ENCODE measurements at regions not wholly inside any gene's neighbourhood (a gene's known extent, or its start where the extent isn't known, plus 50 kb on each side); places are given as distances from the start of the nearest gene placed in this dataset.
"Not testable (repeated sequence)": the region's sequence is repeated elsewhere in the genome, so short reads cannot be mapped to it uniquely, and the experiment has no call there.

DNA sequence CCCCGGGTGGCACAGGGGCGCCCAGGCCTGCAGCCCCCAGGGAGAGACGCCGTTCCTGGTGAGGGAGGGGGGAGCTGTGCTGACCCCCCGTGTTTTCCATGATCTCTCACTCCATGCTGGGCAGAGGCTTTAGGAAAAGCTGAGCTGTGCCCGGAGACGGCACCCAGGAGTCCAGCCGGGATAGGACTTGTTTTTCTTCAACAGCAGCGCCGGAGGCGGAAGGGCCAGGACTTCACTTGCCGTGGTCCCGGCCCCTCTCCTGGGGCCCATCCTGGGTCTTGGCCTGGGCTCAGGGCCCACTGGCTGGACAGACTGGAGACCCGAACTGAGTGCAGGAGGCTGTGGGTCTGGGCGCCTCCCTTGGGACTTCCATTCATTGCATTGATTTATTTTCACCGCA is 176.8 kb upstream of the ZNF469 start:
- not testable (repeated sequence) for H4K20me1 ChIP-seq (ENCODE audit: insufficient read depth, low read length); H3K4me3 ChIP-seq (ENCODE audit: low read depth in 1 of 2, low read length in 2 of 2); H3K36me3 ChIP-seq (ENCODE audit: insufficient read depth, low read length); H3K9me3 ChIP-seq (ENCODE audit: insufficient read depth, low read length, severe bottlenecking); H3K4me1 ChIP-seq (ENCODE audit: insufficient read depth, low read length); H3K27ac ChIP-seq (ENCODE audit: low read length); H3K4me2 ChIP-seq (ENCODE audit: insufficient read depth, low read length); H3K27me3 ChIP-seq (ENCODE audit: insufficient read depth, low read length, poor library complexity); H2AFZ ChIP-seq (ENCODE audit: low read depth, low read length); DNase-seq; H3K9ac ChIP-seq (ENCODE audit: low read depth, low read length); ATAC-seq (ENCODE audit: insufficient read depth, low read depth); H3K79me2 ChIP-seq (ENCODE audit: insufficient read depth, low read length)

DNA sequence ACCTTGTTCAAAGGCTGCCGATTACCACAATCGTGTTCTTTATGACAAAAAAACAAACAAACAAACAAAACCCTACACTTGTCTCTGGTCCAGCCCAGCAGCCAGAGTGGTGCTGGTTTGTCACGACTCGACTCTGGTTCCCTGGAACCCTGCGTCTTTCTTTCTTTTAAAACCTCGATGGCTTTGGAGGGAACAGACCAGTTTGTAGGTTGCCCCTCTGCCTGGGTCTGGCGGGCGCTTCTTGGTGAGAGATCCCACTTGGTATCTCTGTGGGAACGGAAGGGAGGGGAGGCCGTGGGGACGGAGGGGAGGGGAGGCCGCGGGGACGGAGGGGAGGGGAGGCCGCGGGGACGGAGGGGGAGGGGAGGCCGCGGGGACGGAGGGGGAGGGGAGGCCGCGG is 176.2 kb upstream of the ZNF469 start:
- not testable (repeated sequence) for H3K27me3 ChIP-seq (ENCODE audit: insufficient read depth, low read length, poor library complexity); H4K20me1 ChIP-seq (ENCODE audit: insufficient read depth, low read length); H2AFZ ChIP-seq (ENCODE audit: low read depth, low read length); H3K4me1 ChIP-seq (ENCODE audit: insufficient read depth, low read length); DNase-seq; H3K79me2 ChIP-seq (ENCODE audit: insufficient read depth, low read length); H3K36me3 ChIP-seq (ENCODE audit: insufficient read depth, low read length); H3K4me2 ChIP-seq (ENCODE audit: insufficient read depth, low read length); ATAC-seq (ENCODE audit: insufficient read depth, low read depth); H3K9me3 ChIP-seq (ENCODE audit: insufficient read depth, low read length, severe bottlenecking); H3K9ac ChIP-seq (ENCODE audit: low read depth, low read length); H3K27ac ChIP-seq (ENCODE audit: low read length); H3K4me3 ChIP-seq (ENCODE audit: low read depth in 1 of 2, low read length in 2 of 2)

DNA sequence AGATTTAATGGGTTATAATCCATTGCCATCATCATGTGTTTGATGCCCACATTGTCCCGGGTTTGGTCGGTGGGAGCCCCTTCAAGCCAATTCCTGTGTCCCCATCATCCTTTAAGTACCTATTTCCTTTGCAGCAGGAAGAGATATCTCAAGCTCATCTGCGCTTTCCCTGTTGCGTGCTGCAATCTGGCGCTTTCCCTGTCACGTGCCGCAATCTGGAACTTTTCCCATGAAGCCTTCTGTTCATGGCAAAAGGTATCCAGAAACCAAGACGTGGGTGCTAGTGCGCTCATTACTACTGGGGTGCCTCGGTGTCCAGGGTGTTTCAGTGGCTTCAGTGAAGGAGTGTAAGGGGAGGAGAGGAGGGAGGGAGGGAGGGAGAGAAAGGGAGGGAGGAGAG is 174.6 kb upstream of the ZNF469 start:
- H3K27ac ChIP-seq (ENCODE audit: low read length) = no peak overlapping the region
- no peak overlapping the region for H3K4me2 ChIP-seq (ENCODE audit: insufficient read depth, low read length)
- no peak overlapping the region for H3K9ac ChIP-seq (ENCODE audit: low read depth, low read length)
- H3K4me3 ChIP-seq (ENCODE audit: low read depth in 1 of 2, low read length in 2 of 2) = no peak overlapping the region
- H3K36me3 ChIP-seq (ENCODE audit: insufficient read depth, low read length) = no peaks in the 10 kb centered on the region
- no peaks in the 10 kb centered on the region for H3K4me1 ChIP-seq (ENCODE audit: insufficient read depth, low read length)
- TF ChIP-seq, protein P1, sequence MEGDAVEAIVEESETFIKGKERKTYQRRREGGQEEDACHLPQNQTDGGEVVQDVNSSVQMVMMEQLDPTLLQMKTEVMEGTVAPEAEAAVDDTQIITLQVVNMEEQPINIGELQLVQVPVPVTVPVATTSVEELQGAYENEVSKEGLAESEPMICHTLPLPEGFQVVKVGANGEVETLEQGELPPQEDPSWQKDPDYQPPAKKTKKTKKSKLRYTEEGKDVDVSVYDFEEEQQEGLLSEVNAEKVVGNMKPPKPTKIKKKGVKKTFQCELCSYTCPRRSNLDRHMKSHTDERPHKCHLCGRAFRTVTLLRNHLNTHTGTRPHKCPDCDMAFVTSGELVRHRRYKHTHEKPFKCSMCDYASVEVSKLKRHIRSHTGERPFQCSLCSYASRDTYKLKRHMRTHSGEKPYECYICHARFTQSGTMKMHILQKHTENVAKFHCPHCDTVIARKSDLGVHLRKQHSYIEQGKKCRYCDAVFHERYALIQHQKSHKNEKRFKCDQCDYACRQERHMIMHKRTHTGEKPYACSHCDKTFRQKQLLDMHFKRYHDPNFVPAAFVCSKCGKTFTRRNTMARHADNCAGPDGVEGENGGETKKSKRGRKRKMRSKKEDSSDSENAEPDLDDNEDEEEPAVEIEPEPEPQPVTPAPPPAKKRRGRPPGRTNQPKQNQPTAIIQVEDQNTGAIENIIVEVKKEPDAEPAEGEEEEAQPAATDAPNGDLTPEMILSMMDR (IDR thresholded peaks at IDR 0.05; ENCODE audit: borderline replicate concordance, extremely low read depth, low read length, poor library complexity, severe bottlenecking) = no peak
- no peak for TF ChIP-seq EZH2 (IDR thresholded peaks at IDR 0.05; ENCODE audit: borderline replicate concordance, low read depth, low read length, severe bottlenecking)
- no peak for DNase-seq
- no peaks in the 10 kb centered on the region for H3K79me2 ChIP-seq (ENCODE audit: insufficient read depth, low read length)
- H3K27me3 ChIP-seq (ENCODE audit: insufficient read depth, low read length, poor library complexity) = no peaks in the 10 kb centered on the region
- H4K20me1 ChIP-seq (ENCODE audit: insufficient read depth, low read length) = no peaks in the 10 kb centered on the region
- H2AFZ ChIP-seq (ENCODE audit: low read depth, low read length) = no peak overlapping the region
- no peaks in the 10 kb centered on the region for H3K9me3 ChIP-seq (ENCODE audit: insufficient read depth, low read length, severe bottlenecking)
- ATAC-seq (ENCODE audit: insufficient read depth, low read depth) = no peak

DNA sequence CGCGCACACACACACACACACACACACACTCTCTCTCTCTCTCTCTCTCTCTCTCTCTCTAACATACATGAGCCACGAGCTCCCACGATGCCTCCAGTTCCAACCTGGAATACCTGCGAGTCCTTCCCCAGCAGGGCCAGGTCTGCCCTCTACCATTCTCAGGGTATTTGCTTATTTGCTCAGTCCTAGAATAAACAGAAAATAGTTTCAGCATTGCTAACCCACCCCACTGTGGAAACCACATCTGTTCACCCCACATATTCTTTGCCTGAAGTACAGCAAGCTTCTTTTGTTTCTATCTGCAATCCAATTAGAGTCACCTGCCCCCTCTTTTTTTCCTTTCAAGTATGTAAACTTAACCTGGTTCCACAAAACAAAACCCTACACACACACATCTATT is 174.0 kb upstream of the ZNF469 start:
- not testable (repeated sequence) for H3K4me1 ChIP-seq (ENCODE audit: insufficient read depth, low read length); H3K9me3 ChIP-seq (ENCODE audit: insufficient read depth, low read length, severe bottlenecking); DNase-seq; ATAC-seq (ENCODE audit: insufficient read depth, low read depth); H3K4me2 ChIP-seq (ENCODE audit: insufficient read depth, low read length); H3K79me2 ChIP-seq (ENCODE audit: insufficient read depth, low read length); H3K36me3 ChIP-seq (ENCODE audit: insufficient read depth, low read length); H3K27me3 ChIP-seq (ENCODE audit: insufficient read depth, low read length, poor library complexity); H2AFZ ChIP-seq (ENCODE audit: low read depth, low read length); H3K9ac ChIP-seq (ENCODE audit: low read depth, low read length); H4K20me1 ChIP-seq (ENCODE audit: insufficient read depth, low read length); H3K27ac ChIP-seq (ENCODE audit: low read length); H3K4me3 ChIP-seq (ENCODE audit: low read depth in 1 of 2, low read length in 2 of 2)

DNA sequence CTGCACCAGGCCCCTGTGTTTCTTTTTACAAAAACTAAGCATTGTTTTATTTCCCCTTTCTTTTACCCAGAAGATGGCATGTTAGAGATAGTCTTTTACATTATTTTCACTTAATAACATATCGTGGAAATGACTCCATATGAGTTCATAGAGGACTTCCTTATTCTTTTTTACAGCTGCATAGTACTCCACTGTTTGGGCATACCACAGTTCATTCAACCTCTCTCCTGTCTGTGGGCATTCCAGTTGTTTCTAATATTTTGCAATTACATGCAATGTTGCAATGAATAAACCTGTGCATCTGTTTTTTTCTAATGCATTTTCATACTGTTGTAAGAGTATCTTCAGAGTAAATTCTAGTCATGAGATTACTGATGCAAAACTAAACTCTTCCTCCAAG is 173.2 kb upstream of the ZNF469 start:
- ATAC-seq (ENCODE audit: insufficient read depth, low read depth); H3K79me2 ChIP-seq (ENCODE audit: insufficient read depth, low read length); DNase-seq; H3K4me2 ChIP-seq (ENCODE audit: insufficient read depth, low read length); H3K36me3 ChIP-seq (ENCODE audit: insufficient read depth, low read length); H4K20me1 ChIP-seq (ENCODE audit: insufficient read depth, low read length); H2AFZ ChIP-seq (ENCODE audit: low read depth, low read length); H3K4me1 ChIP-seq (ENCODE audit: insufficient read depth, low read length); H3K27me3 ChIP-seq (ENCODE audit: insufficient read depth, low read length, poor library complexity); H3K9ac ChIP-seq (ENCODE audit: low read depth, low read length); H3K4me3 ChIP-seq (ENCODE audit: low read depth in 1 of 2, low read length in 2 of 2); H3K27ac ChIP-seq (ENCODE audit: low read length); H3K9me3 ChIP-seq (ENCODE audit: insufficient read depth, low read length, severe bottlenecking): not testable (repeated sequence)

DNA sequence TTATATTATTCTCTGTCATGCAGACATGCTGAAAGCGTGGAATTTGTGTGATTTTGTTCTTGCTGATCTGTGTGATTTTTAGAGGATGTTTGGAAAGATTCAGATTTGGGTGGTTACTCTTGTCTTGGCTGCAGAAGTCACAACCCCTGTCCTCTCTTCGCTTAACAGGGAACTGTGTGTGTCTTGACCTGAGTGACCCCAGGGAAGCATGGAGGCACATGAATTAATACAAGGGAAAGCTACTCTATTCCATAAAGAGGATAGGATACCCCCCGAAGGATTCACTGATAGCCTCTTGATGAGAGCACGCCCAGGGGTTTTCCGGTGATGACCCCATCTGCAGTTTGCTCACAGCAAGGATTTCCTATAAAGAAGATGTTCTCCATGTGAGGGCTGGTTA is 168.8 kb upstream of the ZNF469 start:
- ATAC-seq (ENCODE audit: insufficient read depth, low read depth); DNase-seq: not testable (repeated sequence)

DNA sequence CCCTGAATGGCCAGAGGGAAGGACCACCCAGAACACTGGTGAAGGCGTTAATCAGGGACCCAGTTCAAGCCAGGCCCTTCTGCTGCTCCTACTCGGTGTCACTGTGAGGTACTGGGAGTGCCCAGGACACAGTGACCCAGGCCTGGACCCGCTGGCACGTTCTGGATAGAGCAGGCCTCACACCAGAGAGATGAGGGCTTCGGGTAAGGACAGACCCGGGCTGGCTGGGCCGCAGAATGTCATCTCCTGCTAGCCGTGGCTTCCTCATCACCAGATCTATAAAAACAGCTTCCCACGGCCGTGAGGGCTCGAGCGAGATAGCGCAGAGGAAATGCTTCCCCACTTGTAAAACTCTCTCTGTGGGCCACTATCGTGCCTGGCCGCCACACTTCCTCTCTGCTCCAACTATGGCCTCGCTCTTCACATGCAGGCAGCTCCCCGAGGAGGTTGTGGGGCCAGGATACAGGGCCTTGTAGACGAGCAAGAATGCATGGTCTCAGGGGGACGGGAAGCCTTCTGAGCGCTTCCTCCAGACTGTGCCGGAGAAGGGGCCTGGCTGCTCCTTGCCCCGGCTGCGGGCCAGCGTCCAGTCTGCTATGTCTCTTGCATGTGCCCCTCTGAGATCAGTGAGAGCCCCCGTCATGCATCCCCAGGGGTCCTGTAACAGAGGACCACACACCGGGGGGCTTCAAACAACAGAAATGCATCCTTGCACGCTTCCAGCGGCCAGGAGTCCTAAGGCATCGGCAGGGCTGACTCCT is 161.6 kb upstream of the ZNF469 start:
- not testable (repeated sequence) for H3K27me3 ChIP-seq (ENCODE audit: insufficient read depth, low read length, poor library complexity); H3K9ac ChIP-seq (ENCODE audit: low read depth, low read length); H4K20me1 ChIP-seq (ENCODE audit: insufficient read depth, low read length); DNase-seq; H3K36me3 ChIP-seq (ENCODE audit: insufficient read depth, low read length); H3K79me2 ChIP-seq (ENCODE audit: insufficient read depth, low read length); H3K4me2 ChIP-seq (ENCODE audit: insufficient read depth, low read length); H3K4me3 ChIP-seq (ENCODE audit: low read depth in 1 of 2, low read length in 2 of 2); H2AFZ ChIP-seq (ENCODE audit: low read depth, low read length); H3K4me1 ChIP-seq (ENCODE audit: insufficient read depth, low read length); ATAC-seq (ENCODE audit: insufficient read depth, low read depth); H3K9me3 ChIP-seq (ENCODE audit: insufficient read depth, low read length, severe bottlenecking); H3K27ac ChIP-seq (ENCODE audit: low read length)

More for the DNA sequence above, 168.8 kb upstream of the ZNF469 start:
- H3K36me3 ChIP-seq (ENCODE audit: insufficient read depth, low read length); H2AFZ ChIP-seq (ENCODE audit: low read depth, low read length); H4K20me1 ChIP-seq (ENCODE audit: insufficient read depth, low read length); H3K9ac ChIP-seq (ENCODE audit: low read depth, low read length); H3K27me3 ChIP-seq (ENCODE audit: insufficient read depth, low read length, poor library complexity); H3K27ac ChIP-seq (ENCODE audit: low read length); H3K4me2 ChIP-seq (ENCODE audit: insufficient read depth, low read length); H3K4me1 ChIP-seq (ENCODE audit: insufficient read depth, low read length); H3K79me2 ChIP-seq (ENCODE audit: insufficient read depth, low read length); H3K4me3 ChIP-seq (ENCODE audit: low read depth in 1 of 2, low read length in 2 of 2); H3K9me3 ChIP-seq (ENCODE audit: insufficient read depth, low read length, severe bottlenecking): not testable (repeated sequence)
